ENCODE measurements at regions not wholly inside any gene's neighbourhood (a gene's known extent, or its start where the extent isn't known, plus 50 kb on each side); places are given as distances from the start of the nearest gene placed in this dataset.

- ATAC-seq (no peak), DNase-seq (no peak)
- Histone ChIP-seq H3K4me1 (no peaks in the 10 kb centered on the region), H3K9me3 (no peaks in the 10 kb centered on the region), H3K36me3 (no peaks in the 10 kb centered on the region), H3K27ac (no peak overlapping the region), H3K4me3 (no peak overlapping the region), H3K27me3 (no peaks in the 10 kb centered on the region)
- intact Hi-C loops (cut with DNase I), result no loop called here
- no peak for TF ChIP-seq CTCF (IDR thresholded peaks at IDR 0.05)
Observed at GRCh38 chrX:10714531-10714930, 94.1 kb upstream of the MID1 start.

- Histone ChIP-seq H3K27me3 (no peaks in the 10 kb centered on the region), H3K4me1 (no peaks in the 10 kb centered on the region), H3K4me3 (no peak overlapping the region), H3K9me3 (no peaks in the 10 kb centered on the region), H3K36me3 (no peaks in the 10 kb centered on the region), H3K27ac (no peak overlapping the region)
- ATAC-seq, result peak; percentile 75
- intact Hi-C loops (cut with DNase I), result no loop called here
- no peak for DNase-seq
- peak; percentile 66 for TF ChIP-seq CTCF (IDR thresholded peaks at IDR 0.05)
Observed at GRCh38 chrX:10722851-10723250, 102.5 kb upstream of the MID1 start.

- intact Hi-C loops (cut with DNase I), result no loop called here
- Histone ChIP-seq H3K4me3 (no peak overlapping the region), H3K27me3 (no peaks in the 10 kb centered on the region), H3K9me3 (no peaks in the 10 kb centered on the region), H3K4me1 (no peaks in the 10 kb centered on the region), H3K36me3 (no peaks in the 10 kb centered on the region), H3K27ac (no peak overlapping the region)
- DNase-seq (no peak), ATAC-seq (no peak)
- TF ChIP-seq CTCF (IDR thresholded peaks at IDR 0.05), result no peak
Observed at GRCh38 chrX:10725071-10725470, 104.7 kb upstream of the MID1 start.

GRCh38 chrX:10726647-10727046, 106.3 kb upstream of the MID1 start:
- intact Hi-C loops (cut with DNase I), result no loop called here
- ATAC-seq (peak; percentile 68), DNase-seq (no peak)
- Histone ChIP-seq H3K36me3 (no peaks in the 10 kb centered on the region), H3K27me3 (no peaks in the 10 kb centered on the region), H3K4me3 (no peak overlapping the region), H3K9me3 (no peaks in the 10 kb centered on the region), H3K27ac (no peak overlapping the region), H3K4me1 (no peaks in the 10 kb centered on the region)
- TF ChIP-seq CTCF (IDR thresholded peaks at IDR 0.05), result no peak

GRCh38 chrX:10728806-10729389, 108.5 kb upstream of the MID1 start:
- H3K9me3 ChIP-seq, result no peaks in the 10 kb centered on the region
- ATAC-seq (no peak), DNase-seq (no peak)
- H3K27ac ChIP-seq, result no peak overlapping the region
- no peaks in the 10 kb centered on the region for H3K36me3 ChIP-seq
- no peaks in the 10 kb centered on the region for H3K27me3 ChIP-seq
- H3K4me3 ChIP-seq, result no peak overlapping the region
- intact Hi-C loops (cut with DNase I), result no loop called here
- TF ChIP-seq CTCF (IDR thresholded peaks at IDR 0.05), result no peak
- H3K4me1 ChIP-seq, result no peaks in the 10 kb centered on the region

- Histone ChIP-seq H3K27ac (no peak overlapping the region), H3K36me3 (no peaks in the 10 kb centered on the region), H3K9me3 (no peaks in the 10 kb centered on the region), H3K27me3 (no peaks in the 10 kb centered on the region), H3K4me3 (no peak overlapping the region), H3K4me1 (no peaks in the 10 kb centered on the region)
- no peak for TF ChIP-seq CTCF (IDR thresholded peaks at IDR 0.05)
- intact Hi-C loops (cut with DNase I), result no loop called here
- ATAC-seq, result no peak
- DNase-seq, result no peak
Observed at GRCh38 chrX:10739426-10739825, 119.0 kb upstream of the MID1 start.
